Neural cell (in vitro differentiated cells): ENCODE measurements at regions not wholly inside any gene's neighbourhood (a gene's known extent, or its start where the extent isn't known, plus 50 kb on each side); places are given as distances from the start of the nearest gene placed in this dataset.

Experiments used
- EP300 ChIP-seq: fragments of 450-650 bp; conservative IDR thresholded peaks from 2 replicates; pipeline ENCODE4 v1.6.1; 2014; ENCODE audit warnings: antibody characterized with exemption, mild to moderate bottlenecking, moderate library complexity; ENCODE audit not compliant: poor library complexity, severe bottlenecking
- EZH2 ChIP-seq: fragments of 200-600, 300-800 bp; shearing (Covaris generic), sonication (generic); IDR thresholded peaks from 2 replicates; pipeline ENCODE4 v1.6.1; 2014; ENCODE audit warnings: antibody characterized with exemption, low read length, borderline replicate concordance, mild to moderate bottlenecking; ENCODE audit not compliant: insufficient read depth, poor library complexity, severe bottlenecking
- POLR2AphosphoS5 ChIP-seq: IDR thresholded peaks from 2 replicates; pipeline ENCODE4 v1.6.1; 2012
- RAD21 ChIP-seq: fragments of 450-650 bp; conservative IDR thresholded peaks from 2 replicates; pipeline ENCODE4 v1.6.1; 2014; ENCODE audit warnings: antibody characterized with exemption, mild to moderate bottlenecking, moderate library complexity
- TF ChIP-seq, protein P1 (sequence below): fragments of 450-650 bp; IDR thresholded peaks from 2 replicates; pipeline ENCODE4 v1.5.1; 2014; ENCODE audit warnings: antibody characterized with exemption, mild to moderate bottlenecking, moderate library complexity; ENCODE audit not compliant: poor library complexity, severe bottlenecking
- TF ChIP-seq, protein P2 (sequence below): IDR thresholded peaks from 2 replicates; pipeline ENCODE4 v1.6.1; 2012; ENCODE audit warnings: borderline replicate concordance

GRCh38 chr13:76329866-76330580 lies 556.2 kb downstream of the KCTD12 start:
- TF ChIP-seq RAD21, result no peak
- TF ChIP-seq, protein P1, sequence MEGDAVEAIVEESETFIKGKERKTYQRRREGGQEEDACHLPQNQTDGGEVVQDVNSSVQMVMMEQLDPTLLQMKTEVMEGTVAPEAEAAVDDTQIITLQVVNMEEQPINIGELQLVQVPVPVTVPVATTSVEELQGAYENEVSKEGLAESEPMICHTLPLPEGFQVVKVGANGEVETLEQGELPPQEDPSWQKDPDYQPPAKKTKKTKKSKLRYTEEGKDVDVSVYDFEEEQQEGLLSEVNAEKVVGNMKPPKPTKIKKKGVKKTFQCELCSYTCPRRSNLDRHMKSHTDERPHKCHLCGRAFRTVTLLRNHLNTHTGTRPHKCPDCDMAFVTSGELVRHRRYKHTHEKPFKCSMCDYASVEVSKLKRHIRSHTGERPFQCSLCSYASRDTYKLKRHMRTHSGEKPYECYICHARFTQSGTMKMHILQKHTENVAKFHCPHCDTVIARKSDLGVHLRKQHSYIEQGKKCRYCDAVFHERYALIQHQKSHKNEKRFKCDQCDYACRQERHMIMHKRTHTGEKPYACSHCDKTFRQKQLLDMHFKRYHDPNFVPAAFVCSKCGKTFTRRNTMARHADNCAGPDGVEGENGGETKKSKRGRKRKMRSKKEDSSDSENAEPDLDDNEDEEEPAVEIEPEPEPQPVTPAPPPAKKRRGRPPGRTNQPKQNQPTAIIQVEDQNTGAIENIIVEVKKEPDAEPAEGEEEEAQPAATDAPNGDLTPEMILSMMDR, result no peak
- TF ChIP-seq EP300, result no peak
- TF ChIP-seq EZH2, result no peak
- TF ChIP-seq, protein P2, sequence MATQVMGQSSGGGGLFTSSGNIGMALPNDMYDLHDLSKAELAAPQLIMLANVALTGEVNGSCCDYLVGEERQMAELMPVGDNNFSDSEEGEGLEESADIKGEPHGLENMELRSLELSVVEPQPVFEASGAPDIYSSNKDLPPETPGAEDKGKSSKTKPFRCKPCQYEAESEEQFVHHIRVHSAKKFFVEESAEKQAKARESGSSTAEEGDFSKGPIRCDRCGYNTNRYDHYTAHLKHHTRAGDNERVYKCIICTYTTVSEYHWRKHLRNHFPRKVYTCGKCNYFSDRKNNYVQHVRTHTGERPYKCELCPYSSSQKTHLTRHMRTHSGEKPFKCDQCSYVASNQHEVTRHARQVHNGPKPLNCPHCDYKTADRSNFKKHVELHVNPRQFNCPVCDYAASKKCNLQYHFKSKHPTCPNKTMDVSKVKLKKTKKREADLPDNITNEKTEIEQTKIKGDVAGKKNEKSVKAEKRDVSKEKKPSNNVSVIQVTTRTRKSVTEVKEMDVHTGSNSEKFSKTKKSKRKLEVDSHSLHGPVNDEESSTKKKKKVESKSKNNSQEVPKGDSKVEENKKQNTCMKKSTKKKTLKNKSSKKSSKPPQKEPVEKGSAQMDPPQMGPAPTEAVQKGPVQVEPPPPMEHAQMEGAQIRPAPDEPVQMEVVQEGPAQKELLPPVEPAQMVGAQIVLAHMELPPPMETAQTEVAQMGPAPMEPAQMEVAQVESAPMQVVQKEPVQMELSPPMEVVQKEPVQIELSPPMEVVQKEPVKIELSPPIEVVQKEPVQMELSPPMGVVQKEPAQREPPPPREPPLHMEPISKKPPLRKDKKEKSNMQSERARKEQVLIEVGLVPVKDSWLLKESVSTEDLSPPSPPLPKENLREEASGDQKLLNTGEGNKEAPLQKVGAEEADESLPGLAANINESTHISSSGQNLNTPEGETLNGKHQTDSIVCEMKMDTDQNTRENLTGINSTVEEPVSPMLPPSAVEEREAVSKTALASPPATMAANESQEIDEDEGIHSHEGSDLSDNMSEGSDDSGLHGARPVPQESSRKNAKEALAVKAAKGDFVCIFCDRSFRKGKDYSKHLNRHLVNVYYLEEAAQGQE, result no peak
- no peak for TF ChIP-seq POLR2AphosphoS5
